ENCODE measurements at regions not wholly inside any gene's neighbourhood (a gene's known extent, or its start where the extent isn't known, plus 50 kb on each side); places are given as distances from the start of the nearest gene placed in this dataset.
A peak's percentile ranks its signal among the peaks of the same experiment; 100 is the strongest.

- no peak for DNase-seq (ENCODE audit: low spot score)
Observed at GRCh38 chr3:167895178-167895577, 159.7 kb downstream of the SERPINI1 start.

GRCh38 chr3:167892205-167892604 lies 156.7 kb downstream of the SERPINI1 start:
- DNase-seq (ENCODE audit: low spot score), result no peak

GRCh38 chr3:167887096-167887495 lies 151.6 kb downstream of the SERPINI1 start:
- no peak for DNase-seq (ENCODE audit: low spot score)

- no peak for DNase-seq (ENCODE audit: low spot score)
Observed at GRCh38 chr3:167886690-167887089, 151.2 kb downstream of the SERPINI1 start.

- no peak for DNase-seq (ENCODE audit: low spot score)
Observed at GRCh38 chr3:167885277-167885676, 149.8 kb downstream of the SERPINI1 start.

GRCh38 chr3:167884481-167884880 lies 149.0 kb downstream of the SERPINI1 start:
- no peak for DNase-seq (ENCODE audit: low spot score)

GRCh38 chr3:167883452-167883851 lies 147.9 kb downstream of the SERPINI1 start:
- no peak for DNase-seq (ENCODE audit: low spot score)

GRCh38 chr3:167882057-167882667 lies 146.6 kb downstream of the SERPINI1 start:
- DNase-seq (ENCODE audit: low spot score), result peak; percentile 47

GRCh38 chr3:167880183-167880582 lies 144.7 kb downstream of the SERPINI1 start:
- no peak for DNase-seq (ENCODE audit: low spot score)

GRCh38 chr3:167876620-167877281 lies 141.2 kb downstream of the SERPINI1 start:
- DNase-seq (ENCODE audit: low spot score), result peak; percentile 47

Data from GM03348 (cell line).